ENCODE measurements at regions not wholly inside any gene's neighbourhood (a gene's known extent, or its start where the extent isn't known, plus 50 kb on each side); places are given as distances from the start of the nearest gene placed in this dataset.

GRCh38 chr12:125440399-125440798, 375.2 kb downstream of the AACS start:
- H3K4me3 ChIP-seq = no peak overlapping the region
- WGBS, 10 experiments = 17 to 76% (median 51%) methylated on average over 2 to 3 of the region's 3 CpGs
- peak in 5 of 8 experiments; percentile 39 to 67 (median 56) for ATAC-seq (replicated peaks in 6 of 8)
- peaks cover 25 to 33% of the 10 kb centered on the region in 2 donors for H3K4me1 ChIP-seq (replicated peaks in 1 of 2)
- in situ Hi-C loops (cut with MboI; ENCODE audit: low pct_unique_long_range_greater_than_20kb in 2 of 9, low sequenced_read_pairs in 9 of 9, unreplicated experiment in 9 of 9) = no loop called here
- no peak overlapping the region for H3K27ac ChIP-seq

DNA sequence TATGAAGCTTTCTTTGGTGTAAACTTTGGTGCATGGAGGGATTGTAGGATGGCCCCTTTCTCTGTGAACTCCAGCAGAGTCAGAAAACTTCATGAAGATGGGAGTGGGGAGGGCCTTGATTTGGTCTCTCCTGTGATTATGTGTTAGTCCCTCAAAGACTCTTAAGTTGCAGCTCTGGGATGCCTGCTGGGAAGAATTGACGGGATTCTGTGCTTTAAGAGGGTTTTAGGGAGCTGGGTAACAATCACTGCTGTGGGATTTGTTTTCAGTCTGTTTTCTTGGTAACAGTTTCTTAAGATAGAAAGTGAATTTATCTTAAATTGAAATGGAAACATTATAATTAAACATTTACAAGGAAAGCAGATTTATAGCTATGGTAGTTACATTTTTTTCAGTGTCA, 378.1 kb downstream of the AACS start:
- peaks cover 25 to 33% of the 10 kb centered on the region in 2 donors for H3K4me1 ChIP-seq (replicated peaks in 1 of 2)
- no peak for ATAC-seq (replicated peaks in 6 of 8)
- no peak overlapping the region for H3K4me3 ChIP-seq
- in situ Hi-C loops (cut with MboI; ENCODE audit: low pct_unique_long_range_greater_than_20kb in 2 of 9, low sequenced_read_pairs in 9 of 9, unreplicated experiment in 9 of 9) = no loop called here
- H3K27ac ChIP-seq = no peak overlapping the region
- 0 to 80% (median 40%) methylated on average over 1 of the region's 1 CpG; no CpG with 5 or more reads in 3 of the 10 experiments for WGBS, 10 experiments

GRCh38 chr12:125451408-125451807, 386.2 kb downstream of the AACS start:
- 0 to 100% (median 68%) methylated on average over 1 to 2 of the region's 2 CpGs for WGBS, 10 experiments
- Histone ChIP-seq H3K27ac (no peak overlapping the region), H3K4me3 (no peak overlapping the region), H3K4me1 (replicated peaks in 1 of 2) (no peaks in the 10 kb centered on the region)
- in situ Hi-C loops (cut with MboI; ENCODE audit: low pct_unique_long_range_greater_than_20kb in 2 of 9, low sequenced_read_pairs in 9 of 9, unreplicated experiment in 9 of 9) = no loop called here
- no peak for ATAC-seq (replicated peaks in 6 of 8)

GRCh38 chr12:125453751-125454150, 388.5 kb downstream of the AACS start:
- no peak for ATAC-seq (replicated peaks in 6 of 8)
- H3K4me3 ChIP-seq = no peak overlapping the region
- in situ Hi-C loops (cut with MboI; ENCODE audit: low pct_unique_long_range_greater_than_20kb in 2 of 9, low sequenced_read_pairs in 9 of 9, unreplicated experiment in 9 of 9) = no loop called here
- WGBS, 10 experiments = 0 to 90% (median 73%) methylated on average over 1 to 4 of the region's 4 CpGs; no CpG with 5 or more reads in 1 of the 10 experiments
- H3K4me1 ChIP-seq (replicated peaks in 1 of 2) = peaks cover 0 to 2% of the 10 kb centered on the region in 2 donors
- no peak overlapping the region for H3K27ac ChIP-seq

DNA sequence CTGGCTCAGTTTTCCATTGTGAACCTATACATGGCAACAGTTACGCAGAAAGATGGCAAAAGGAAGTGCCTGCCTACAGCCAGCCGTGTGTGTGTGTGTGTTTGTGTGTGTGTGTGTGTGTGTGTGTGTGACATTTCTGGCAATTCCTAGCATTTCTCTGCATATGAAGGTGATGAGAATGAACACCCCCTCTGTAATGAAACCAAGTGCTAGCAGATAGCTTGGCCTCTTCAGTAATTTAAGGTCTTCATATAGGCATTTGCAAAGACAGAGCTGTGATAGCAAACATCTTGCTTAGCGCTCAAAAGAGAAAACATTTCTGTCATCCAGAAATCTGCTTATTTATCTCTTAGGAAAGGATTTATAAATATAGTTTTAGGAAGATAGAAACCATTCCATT, 389.1 kb downstream of the AACS start:
- Histone ChIP-seq H3K4me3 (no peak overlapping the region), H3K4me1 (replicated peaks in 1 of 2) (peaks cover 3 to 6% of the 10 kb centered on the region in 2 donors), H3K27ac (no peak overlapping the region)
- ATAC-seq (replicated peaks in 6 of 8) = no peak
- 25 to 100% (median 70%) methylated on average over 1 to 2 of the region's 3 CpGs; no CpG with 5 or more reads in 3 of the 10 experiments for WGBS, 10 experiments
- in situ Hi-C loops (cut with MboI; ENCODE audit: low pct_unique_long_range_greater_than_20kb in 2 of 9, low sequenced_read_pairs in 9 of 9, unreplicated experiment in 9 of 9) = no loop called here

DNA sequence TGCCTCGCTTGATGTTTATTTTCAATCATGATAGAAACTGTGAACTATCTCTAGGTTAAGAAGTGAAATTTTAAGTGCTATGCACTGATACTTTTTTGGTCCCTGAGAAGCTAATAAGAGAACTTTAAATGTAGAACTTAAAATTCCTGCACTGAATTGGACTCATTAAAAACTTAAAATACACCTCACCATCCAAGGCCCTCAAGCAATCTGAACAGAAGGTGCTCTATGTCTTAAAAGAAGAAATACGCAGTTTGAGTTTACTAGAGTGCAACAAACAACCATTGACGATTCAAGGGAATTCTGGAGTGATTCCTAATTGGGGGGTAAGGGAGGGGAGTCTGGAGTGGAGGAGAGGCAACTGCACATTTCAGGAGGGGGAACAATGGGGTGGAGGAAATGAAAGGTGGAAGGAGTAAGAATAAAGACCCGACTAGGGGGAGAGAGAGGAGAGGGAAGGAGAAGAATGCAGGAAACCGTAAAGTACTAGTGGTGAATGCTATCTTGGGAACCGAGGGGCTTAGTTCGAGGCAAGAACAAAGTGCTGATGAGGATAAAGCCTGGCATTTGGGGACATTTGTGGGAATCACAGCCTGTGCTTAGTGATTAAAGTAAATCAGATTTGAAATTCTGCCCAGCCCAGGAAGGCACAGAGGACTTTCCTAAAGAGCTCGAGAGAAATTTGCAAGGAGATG, 389.7 kb downstream of the AACS start:
- H3K4me1 ChIP-seq (replicated peaks in 1 of 2) = peaks cover 3 to 6% of the 10 kb centered on the region in 2 donors
- no peak overlapping the region for H3K4me3 ChIP-seq
- ATAC-seq (replicated peaks in 6 of 8) = no peak
- in situ Hi-C loops (cut with MboI; ENCODE audit: low pct_unique_long_range_greater_than_20kb in 2 of 9, low sequenced_read_pairs in 9 of 9, unreplicated experiment in 9 of 9) = no loop called here
- WGBS, 10 experiments = 0 to 88% (median 64%) methylated on average over 1 to 7 of the region's 8 CpGs
- no peak overlapping the region for H3K27ac ChIP-seq

DNA sequence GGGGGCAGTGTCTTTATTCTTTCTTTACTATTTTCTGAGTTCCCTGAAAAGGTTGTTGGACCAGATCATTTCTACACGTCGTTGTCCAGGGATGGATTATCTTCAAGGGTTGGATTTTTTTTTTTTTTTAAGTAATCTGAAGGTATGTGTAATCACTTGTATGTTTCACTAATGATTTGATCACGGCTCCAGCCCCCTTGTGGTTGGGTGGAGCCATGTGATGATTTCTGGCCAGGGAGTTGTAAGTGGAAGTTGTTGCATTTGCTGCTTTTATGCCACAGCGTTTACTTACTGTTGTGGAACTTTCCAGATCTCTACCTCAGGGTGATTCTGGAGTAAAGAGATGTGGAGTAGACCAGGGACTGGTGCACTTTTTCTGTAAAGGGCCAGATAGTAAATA, 390.3 kb downstream of the AACS start:
- no peak overlapping the region for H3K27ac ChIP-seq

GRCh38 chr12:125458552-125459268, 393.5 kb downstream of the AACS start:
- 0 to 100% (median 72%) methylated on average over 1 to 7 of the region's 11 CpGs; no CpG with 5 or more reads in 1 of the 10 experiments for WGBS, 10 experiments
- in situ Hi-C loops (cut with MboI; ENCODE audit: low pct_unique_long_range_greater_than_20kb in 2 of 9, low sequenced_read_pairs in 9 of 9, unreplicated experiment in 9 of 9) = no loop called here

More for the DNA sequence above, 390.3 kb downstream of the AACS start:
- no peak for ATAC-seq (replicated peaks in 6 of 8)
- in situ Hi-C loops (cut with MboI; ENCODE audit: low pct_unique_long_range_greater_than_20kb in 2 of 9, low sequenced_read_pairs in 9 of 9, unreplicated experiment in 9 of 9) = no loop called here
- H3K4me3 ChIP-seq = no peak overlapping the region
- 20 to 100% (median 66%) methylated on average over 1 to 4 of the region's 4 CpGs; no CpG with 5 or more reads in 3 of the 10 experiments for whole genome bisulfite sequencing, 10 experiments
- peaks cover 3 to 6% of the 10 kb centered on the region in 2 donors for H3K4me1 ChIP-seq (replicated peaks in 1 of 2)

GRCh38 chr12:125461831-125462230, 396.6 kb downstream of the AACS start:
- H3K27ac ChIP-seq = no peak overlapping the region
- in situ Hi-C loops (cut with MboI; ENCODE audit: low pct_unique_long_range_greater_than_20kb in 2 of 9, low sequenced_read_pairs in 9 of 9, unreplicated experiment in 9 of 9) = no loop called here
- 0 to 92% (median 80%) methylated on average over 1 to 5 of the region's 5 CpGs; no CpG with 5 or more reads in 1 of the 10 experiments for WGBS, 10 experiments
- H3K4me3 ChIP-seq = no peak overlapping the region
- ATAC-seq (replicated peaks in 6 of 8) = no peak
- peaks cover 10 to 11% of the 10 kb centered on the region in 2 donors for H3K4me1 ChIP-seq (replicated peaks in 1 of 2)

More at GRCh38 chr12:125458552-125459268, 393.5 kb downstream of the AACS start:
- peak in 5 of 8 experiments; percentile 57 to 76 (median 63) for ATAC-seq (replicated peaks in 6 of 8)
- peaks cover 9 to 11% of the 10 kb centered on the region in 2 donors for H3K4me1 ChIP-seq (replicated peaks in 1 of 2)
- no peak overlapping the region for H3K27ac ChIP-seq
- no peak overlapping the region for H3K4me3 ChIP-seq

- H3K4me1 ChIP-seq (replicated peaks in 1 of 2) = peaks cover 10 to 11% of the 10 kb centered on the region in 2 donors
- WGBS, 10 experiments = 18 to 87% (median 39%) methylated on average over 1 to 2 of the region's 2 CpGs; no CpG with 5 or more reads in 5 of the 10 experiments
- peak overlapping the region in 1 of 2 donors; percentile 39 for H3K27ac ChIP-seq
- in situ Hi-C loops (cut with MboI; ENCODE audit: low pct_unique_long_range_greater_than_20kb in 2 of 9, low sequenced_read_pairs in 9 of 9, unreplicated experiment in 9 of 9) = no loop called here
- no peak overlapping the region for H3K4me3 ChIP-seq
- ATAC-seq (replicated peaks in 6 of 8) = peak in 4 of 8 experiments; percentile 22 to 77 (median 48)
Observed at GRCh38 chr12:125463386-125463785, 398.2 kb downstream of the AACS start.

DNA sequence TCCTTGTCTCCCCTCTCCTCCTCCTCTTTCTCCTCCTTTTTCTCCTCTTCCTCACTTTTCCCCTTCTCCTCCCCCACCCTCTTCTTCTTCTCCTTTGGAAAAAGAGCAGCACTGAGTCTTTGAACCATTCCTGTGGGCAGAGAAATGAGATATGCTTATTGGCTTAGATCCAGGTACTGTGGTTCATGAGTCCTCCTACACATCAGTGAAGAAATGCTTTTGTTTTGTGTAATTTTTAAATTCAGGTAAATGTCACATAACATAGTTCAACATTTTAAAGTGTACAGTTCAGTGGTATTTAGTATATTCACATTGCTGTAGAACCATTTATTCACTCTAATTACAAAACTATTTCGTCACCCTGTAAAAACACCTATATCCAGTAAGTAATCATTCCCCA, 402.1 kb downstream of the AACS start:
- no peak overlapping the region for H3K4me3 ChIP-seq
- in situ Hi-C loops (cut with MboI; ENCODE audit: low pct_unique_long_range_greater_than_20kb in 2 of 9, low sequenced_read_pairs in 9 of 9, unreplicated experiment in 9 of 9) = no loop called here
- 0 to 100% (median 71%) methylated on average over 1 of the region's 1 CpG; no CpG with 5 or more reads in 1 of the 10 experiments for WGBS, 10 experiments
- H3K4me1 ChIP-seq (replicated peaks in 1 of 2) = peaks cover 7 to 19% of the 10 kb centered on the region in 2 donors
- ATAC-seq (replicated peaks in 6 of 8) = no peak
- no peak overlapping the region for H3K27ac ChIP-seq

- peak in 3 of 8 experiments; percentile 27 to 78 (median 47) for ATAC-seq (replicated peaks in 6 of 8)
- WGBS, 10 experiments = 20 to 100% methylated on average over 1 of the region's 1 CpG; no CpG with 5 or more reads in 8 of the 10 experiments
- no peak overlapping the region for H3K4me3 ChIP-seq
- in situ Hi-C loops (cut with MboI; ENCODE audit: low pct_unique_long_range_greater_than_20kb in 2 of 9, low sequenced_read_pairs in 9 of 9, unreplicated experiment in 9 of 9) = no loop called here
- peak overlapping the region in 1 of 2 donors; percentile 41 for H3K27ac ChIP-seq
- H3K4me1 ChIP-seq (replicated peaks in 1 of 2) = peaks cover 0 to 14% of the 10 kb centered on the region in 2 donors
Observed at GRCh38 chr12:125469683-125470082, 404.4 kb downstream of the AACS start.

Measured in motor neuron (in vitro differentiated cells).